ENCODE measurements at regions not wholly inside any gene's neighbourhood (a gene's known extent, or its start where the extent isn't known, plus 50 kb on each side); places are given as distances from the start of the nearest gene placed in this dataset.
"Not testable (repeated sequence)": the region's sequence is repeated elsewhere in the genome, so short reads cannot be mapped to it uniquely, and the experiment has no call there.

- no peak for DNase-seq
Observed at GRCh38 chr2:75432761-75433361, 127.9 kb downstream of the EVA1A start.

GRCh38 chr2:75431763-75432162, 129.0 kb downstream of the EVA1A start:
- DNase-seq: no peak

GRCh38 chr2:75431276-75431675, 129.5 kb downstream of the EVA1A start:
- DNase-seq: no peak

GRCh38 chr2:75430449-75430848, 130.3 kb downstream of the EVA1A start:
- DNase-seq: not testable (repeated sequence)

GRCh38 chr2:75428646-75429443, 131.9 kb downstream of the EVA1A start:
- no peak for DNase-seq

GRCh38 chr2:75428060-75428459, 132.7 kb downstream of the EVA1A start:
- no peak for DNase-seq

- DNase-seq: peak; percentile 48
Observed at GRCh38 chr2:75424936-75425619, 135.7 kb downstream of the EVA1A start.

DNA sequence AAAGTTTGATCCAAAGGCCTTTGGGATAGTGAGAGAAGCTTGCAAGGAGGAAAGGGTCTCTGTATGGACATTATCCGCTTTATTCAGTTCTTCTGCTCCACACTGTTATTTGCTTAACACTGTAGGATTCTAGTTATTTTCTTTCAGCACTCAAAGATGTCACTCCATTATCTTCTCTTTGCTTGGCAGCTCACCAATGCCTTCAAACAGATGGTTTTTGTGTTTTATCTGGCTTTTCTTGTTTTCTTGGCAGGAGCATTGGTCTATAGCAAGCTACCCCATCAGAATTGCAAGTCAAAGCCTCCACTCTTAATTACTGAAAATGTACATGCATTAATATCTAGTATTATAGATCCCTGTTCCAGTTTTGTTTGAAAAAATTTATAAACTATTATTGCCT, 138.8 kb downstream of the EVA1A start:
- no peak for DNase-seq

DNA sequence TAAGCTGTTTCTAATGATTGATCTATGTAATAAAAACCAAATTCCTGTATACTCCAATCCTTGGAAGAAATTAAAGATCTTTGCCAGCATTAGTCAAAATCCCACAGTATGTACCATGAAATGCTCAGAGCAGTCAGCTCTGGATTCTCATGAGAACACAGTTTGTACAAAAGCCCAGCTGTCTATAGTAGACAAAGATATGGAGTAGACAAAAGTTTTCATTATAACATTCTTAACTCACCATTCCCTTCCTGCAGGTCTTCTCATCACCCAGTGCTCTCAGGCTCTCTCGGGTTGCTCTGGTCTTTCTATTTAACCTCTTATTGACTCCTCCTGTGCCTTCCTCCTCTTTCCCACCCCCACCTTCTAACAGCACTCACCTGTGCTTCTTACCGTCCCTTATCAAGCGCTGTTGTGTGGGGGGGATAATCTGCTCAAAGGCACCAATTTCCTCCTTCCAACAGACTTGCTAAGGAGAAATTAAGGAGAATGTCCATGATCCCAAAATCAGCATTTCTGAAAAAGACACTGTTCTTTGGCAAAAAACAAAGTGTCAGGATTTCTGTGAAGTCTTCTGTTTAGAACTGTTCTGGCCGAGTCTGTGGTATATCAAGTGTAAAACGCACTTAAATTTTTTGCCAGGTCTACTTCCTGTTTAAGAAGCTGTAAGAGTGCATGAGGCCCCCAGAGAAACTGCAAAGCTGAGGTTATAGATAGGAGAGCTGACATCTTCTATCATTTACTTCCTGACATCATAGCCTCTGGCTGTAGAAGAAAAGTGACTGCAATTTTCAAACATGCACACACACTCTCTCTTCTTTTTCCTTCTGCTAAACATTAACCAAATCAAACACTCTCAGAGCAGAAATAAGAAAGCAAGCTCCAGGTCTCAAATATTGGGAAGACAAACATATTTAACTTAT, 144.1 kb downstream of the EVA1A start:
- no peak for DNase-seq

GRCh38 chr2:75415731-75416130, 145.0 kb downstream of the EVA1A start:
- DNase-seq: no peak

DNA sequence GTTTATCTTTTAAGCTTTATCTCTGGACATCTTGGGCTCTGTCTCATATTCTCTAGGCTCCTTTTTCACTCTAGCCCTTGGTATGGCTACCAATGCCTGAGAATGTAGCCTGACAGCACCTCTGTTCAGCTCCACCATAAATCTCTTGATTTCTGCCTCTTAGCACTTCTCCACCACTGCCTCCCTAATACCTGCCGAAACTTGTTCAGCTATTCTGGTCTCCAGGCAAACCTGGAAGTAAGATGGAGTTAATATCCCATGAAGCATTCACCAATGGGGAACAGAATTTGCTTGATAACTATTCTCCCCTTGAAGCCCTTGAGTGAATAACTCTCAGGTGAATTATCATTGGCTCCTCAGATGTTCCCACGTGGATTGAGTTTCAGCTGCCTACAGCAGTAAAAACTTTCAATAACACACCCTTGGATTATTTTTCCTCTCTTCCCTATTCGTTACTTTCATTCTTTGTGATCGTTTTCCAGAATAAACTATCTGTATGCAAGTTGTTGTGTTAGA, 145.6 kb downstream of the EVA1A start:
- no peak for DNase-seq

- DNase-seq: no peak
Observed at GRCh38 chr2:75411574-75411973, 149.2 kb downstream of the EVA1A start.

DNA sequence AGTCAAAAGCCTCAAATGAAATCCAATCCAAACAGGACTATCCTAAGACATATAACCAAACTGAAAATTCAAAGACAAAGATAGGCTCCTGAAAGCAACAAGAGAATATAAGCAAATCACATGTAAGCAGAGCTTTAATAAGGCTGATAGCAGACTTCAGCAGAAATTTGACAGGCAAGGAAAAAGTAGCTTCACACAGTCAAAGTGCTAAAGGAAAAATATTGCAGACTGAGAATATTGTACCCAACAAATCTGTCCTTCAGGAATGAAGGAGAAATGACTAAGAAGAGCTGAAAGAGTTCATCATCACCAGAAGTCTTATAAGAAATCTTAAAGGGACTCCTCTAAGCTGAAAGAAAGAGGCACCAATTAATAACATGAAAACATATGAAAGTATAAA, 150.0 kb downstream of the EVA1A start:
- DNase-seq: no peak

GRCh38 chr2:75408771-75409170, 152.0 kb downstream of the EVA1A start:
- DNase-seq: no peak

DNA sequence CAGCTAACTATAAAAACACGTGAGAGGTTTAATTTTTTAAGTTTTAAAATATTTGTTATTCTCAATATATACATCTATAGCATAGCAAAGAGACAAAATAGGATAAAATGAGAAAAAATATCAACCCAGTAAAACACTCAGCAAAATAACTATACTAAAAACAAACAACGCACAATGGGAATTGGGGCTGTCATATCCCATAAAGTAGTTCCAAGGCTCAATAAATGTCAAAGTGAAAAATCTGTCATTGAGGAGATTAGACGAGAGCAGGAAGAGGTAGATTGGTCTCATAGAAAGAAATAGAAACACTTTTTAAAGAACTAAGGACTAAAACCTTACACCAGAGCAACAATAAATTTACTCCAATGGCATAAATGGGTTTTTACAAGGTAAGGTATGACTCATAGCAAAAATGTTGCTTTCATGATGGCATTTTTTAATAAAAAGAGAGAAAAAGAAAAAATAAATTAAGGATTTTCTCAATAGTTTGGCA, 153.7 kb downstream of the EVA1A start:
- DNase-seq: no peak

DNA sequence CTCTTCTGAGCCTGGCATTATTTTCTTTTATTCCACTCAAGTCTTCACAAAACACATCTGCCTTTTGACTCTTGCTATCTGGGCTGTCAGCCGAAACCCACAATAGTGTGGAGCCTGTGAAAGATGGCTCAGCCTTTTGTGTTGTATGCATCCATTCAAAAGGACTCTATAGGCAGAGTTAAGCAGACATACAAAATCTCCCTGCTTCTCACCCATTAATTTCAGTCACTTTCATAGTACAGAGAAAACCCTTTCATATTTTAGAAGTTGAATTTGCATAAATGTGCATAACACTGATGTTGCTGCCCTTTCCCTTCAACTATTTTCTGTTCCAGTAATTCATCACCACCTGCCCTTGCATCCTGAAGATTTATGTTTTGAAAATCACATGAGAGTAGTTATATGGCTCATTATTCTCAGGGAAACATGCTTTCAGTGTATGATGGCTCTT, 154.6 kb downstream of the EVA1A start:
- DNase-seq: no peak

GRCh38 chr2:75405000-75405399, 155.7 kb downstream of the EVA1A start:
- DNase-seq: no peak

GRCh38 chr2:75403991-75404428, 156.7 kb downstream of the EVA1A start:
- no peak for DNase-seq

- DNase-seq: no peak
Observed at GRCh38 chr2:75396314-75396713, 164.4 kb downstream of the EVA1A start.

DNA sequence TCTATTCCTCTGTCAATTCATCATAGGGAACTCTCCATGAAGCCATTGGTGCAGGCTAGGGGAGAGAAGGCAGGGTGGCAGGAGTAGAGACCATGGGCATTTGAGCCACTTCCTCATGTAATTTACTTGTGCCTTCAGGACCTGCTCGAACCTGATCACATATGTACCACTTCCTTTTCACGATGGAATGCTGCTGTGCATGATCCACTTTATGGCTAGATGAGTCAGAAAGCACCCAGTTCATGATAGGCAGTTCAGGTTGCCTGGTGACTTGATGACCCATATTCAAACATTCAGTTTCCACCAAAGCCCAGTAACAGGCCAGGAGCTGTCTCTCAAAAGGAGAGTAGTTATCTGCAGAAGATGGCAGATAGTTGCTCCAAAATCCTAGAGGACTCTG, 166.0 kb downstream of the EVA1A start:
- peak; percentile 23 for DNase-seq

- no peak for DNase-seq
Observed at GRCh38 chr2:75390169-75390568, 170.6 kb downstream of the EVA1A start.

DNA sequence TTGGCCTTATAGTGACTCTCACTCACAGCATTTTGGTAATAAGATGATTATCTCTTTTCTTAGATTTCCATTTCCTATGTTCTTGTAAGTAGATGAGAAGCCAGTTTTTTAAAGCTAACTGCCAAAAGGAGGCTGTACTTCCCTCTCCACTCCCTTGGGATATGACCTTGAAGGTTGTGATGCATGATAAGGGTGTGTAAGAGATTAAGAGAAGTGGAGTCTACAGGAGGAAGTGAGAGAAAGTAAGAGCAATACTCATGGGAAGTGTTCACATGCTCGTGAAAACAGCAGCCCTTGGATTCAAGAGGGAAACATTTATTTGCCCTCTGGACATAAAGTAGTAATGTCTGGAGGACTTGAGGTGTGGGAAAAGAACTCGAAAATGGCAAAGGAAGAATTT, 171.5 kb downstream of the EVA1A start:
- DNase-seq: no peak
